ENCODE measurements at regions not wholly inside any gene's neighbourhood (a gene's known extent, or its start where the extent isn't known, plus 50 kb on each side); places are given as distances from the start of the nearest gene placed in this dataset.

DNA sequence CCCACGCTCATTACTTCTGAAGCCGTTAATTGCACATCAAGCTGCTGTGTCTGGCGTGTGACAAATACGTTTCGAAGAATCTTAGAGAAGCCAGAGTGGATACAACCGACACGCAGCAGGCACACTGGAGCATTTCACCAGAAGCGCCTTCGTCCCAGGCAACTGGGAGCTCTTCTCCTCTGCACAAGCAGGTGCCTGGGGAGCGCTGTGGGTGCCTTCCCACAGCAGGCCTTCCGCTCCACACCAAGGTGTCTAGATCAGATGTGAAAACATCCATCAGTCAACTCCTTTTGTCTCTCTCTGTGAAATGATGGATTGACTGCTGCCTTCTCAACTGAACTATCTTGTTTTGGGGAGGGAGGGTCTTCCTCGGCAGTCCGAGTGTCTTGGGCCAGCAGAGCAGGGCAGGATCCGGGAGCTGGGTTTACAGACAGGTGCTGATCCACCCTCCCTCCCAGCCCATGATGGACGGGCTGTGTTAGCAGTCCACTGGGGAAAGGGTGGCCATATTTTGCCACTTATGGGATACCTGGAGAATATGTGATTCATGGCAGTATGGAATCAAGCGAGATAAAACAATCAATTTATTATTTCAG, 326.3 kb downstream of the TCERG1L start:
- no peak for DNase-seq

DNA sequence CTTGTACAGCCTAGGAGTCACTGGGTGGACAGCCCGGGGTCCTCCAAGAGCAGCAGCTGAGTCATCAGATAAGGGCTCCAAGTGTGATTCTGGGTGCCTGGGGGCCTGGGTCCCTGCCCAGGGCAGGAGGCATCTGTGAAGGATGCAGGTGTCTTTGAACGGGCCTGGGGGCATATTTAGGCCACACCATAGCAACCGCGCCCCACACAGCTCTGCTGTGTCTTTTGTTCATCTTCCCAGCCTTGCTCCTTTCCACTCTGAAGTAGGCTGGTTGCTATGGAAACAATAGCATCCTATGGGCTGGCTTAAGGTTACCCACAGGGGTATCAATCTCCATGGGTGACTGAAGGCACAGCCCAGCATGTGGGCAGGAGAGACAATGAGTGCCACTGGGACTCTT, 324.7 kb downstream of the TCERG1L start:
- DNase-seq: no peak

GRCh38 chr10:130987401-130987800, 324.1 kb downstream of the TCERG1L start:
- DNase-seq: no peak

- DNase-seq: no peak
Measured at GRCh38 chr10:130989670-130990232, 321.8 kb downstream of the TCERG1L start.

GRCh38 chr10:130990486-130990885, 321.0 kb downstream of the TCERG1L start:
- DNase-seq: no peak

DNA sequence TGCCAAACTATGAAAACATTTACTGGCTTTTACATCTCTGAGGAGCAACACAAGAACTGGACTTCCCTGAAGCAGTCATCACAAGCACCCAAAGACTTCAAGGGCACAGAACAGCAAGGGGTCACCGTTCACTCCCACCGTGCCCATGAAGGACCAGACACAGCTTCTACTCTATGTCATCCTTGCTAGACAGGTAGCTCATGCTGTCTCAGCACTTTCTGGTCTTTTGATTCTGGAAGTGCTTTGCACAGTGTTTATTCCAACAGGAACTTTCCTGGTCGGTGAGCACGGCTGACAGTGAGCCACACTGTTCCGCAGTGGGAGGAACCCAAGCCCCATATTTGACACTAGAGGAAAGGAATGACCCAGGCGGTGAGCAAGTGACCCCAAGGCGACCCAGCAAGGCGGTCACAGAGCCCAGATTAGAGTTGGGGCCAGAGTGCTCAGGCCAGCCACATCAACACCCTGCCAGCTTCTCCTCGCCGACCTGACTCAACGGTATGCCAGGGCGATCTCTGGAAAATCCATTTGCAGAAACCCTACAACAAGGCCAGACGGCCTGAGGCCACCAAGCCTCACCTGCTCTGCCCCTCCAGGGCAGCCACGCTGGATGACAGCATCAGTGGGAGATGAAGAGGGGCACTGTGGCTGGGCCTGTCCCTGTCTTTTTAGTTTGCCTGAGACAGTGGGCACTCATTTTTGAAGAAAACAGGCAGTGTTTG, 318.6 kb downstream of the TCERG1L start:
- DNase-seq: no peak

GRCh38 chr10:130993612-130994011, 317.9 kb downstream of the TCERG1L start:
- no peak for DNase-seq

- DNase-seq: no peak
Measured at GRCh38 chr10:130994191-130994590, 317.3 kb downstream of the TCERG1L start.

DNA sequence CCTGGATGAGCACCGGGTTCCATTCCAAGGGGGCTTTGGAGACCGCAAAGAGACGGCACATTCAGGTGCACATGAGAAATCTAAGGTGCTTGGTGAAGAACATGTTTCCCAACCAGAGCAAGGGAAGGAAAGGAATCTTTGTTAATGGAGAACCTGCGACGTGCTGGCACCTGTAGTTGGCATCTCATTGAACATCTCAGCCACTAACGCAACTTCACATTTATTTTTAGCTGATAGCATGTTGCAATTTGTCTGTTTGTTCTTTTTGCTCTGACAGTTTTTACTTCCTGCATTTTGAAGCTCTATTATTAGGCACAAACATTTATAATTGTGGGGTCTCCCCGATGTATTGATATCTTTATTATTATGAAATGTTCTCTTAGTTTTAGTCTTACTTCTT, 316.7 kb downstream of the TCERG1L start:
- DNase-seq: no peak

DNA sequence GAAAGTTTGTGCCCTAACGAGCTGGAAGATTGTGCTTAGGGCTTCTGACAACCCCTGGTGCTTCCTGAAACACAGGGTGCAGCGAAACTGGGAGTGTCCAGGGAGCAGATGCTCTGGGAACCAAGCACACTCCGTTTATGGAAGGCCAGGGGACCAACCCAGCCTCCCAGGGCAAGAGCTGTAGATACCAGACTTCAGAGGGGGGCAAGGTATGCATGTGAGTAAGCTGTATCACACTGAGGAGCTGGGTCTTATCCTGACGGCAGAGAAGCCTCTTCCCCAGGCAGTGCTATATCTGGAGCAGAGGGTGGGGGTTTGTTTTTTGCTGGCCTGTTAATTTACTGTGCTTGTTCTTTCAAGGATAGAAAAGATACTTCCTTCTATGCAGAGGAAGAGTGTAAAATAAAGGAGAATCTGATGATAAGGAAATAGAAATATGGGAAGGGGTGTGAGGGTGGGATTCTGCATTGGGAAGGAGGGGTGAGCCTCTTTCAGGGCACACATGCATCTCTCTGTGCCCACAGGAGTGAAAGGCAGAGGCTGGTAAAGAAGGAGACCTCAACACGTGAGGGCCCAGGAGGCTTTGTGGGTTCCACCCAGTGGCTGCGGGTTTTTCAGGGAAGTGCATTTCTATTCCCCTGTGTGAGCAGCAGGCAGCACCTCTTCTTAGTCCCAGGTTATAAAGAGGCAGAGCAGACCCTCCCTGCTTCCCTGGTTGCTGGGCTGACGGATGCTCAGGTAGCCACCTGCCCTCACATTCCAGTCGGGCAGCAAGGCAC, 314.1 kb downstream of the TCERG1L start:
- DNase-seq: no peak

GRCh38 chr10:130998046-130998435, 313.5 kb downstream of the TCERG1L start:
- DNase-seq: no peak

GRCh38 chr10:130998642-130999041, 312.9 kb downstream of the TCERG1L start:
- DNase-seq: no peak

DNA sequence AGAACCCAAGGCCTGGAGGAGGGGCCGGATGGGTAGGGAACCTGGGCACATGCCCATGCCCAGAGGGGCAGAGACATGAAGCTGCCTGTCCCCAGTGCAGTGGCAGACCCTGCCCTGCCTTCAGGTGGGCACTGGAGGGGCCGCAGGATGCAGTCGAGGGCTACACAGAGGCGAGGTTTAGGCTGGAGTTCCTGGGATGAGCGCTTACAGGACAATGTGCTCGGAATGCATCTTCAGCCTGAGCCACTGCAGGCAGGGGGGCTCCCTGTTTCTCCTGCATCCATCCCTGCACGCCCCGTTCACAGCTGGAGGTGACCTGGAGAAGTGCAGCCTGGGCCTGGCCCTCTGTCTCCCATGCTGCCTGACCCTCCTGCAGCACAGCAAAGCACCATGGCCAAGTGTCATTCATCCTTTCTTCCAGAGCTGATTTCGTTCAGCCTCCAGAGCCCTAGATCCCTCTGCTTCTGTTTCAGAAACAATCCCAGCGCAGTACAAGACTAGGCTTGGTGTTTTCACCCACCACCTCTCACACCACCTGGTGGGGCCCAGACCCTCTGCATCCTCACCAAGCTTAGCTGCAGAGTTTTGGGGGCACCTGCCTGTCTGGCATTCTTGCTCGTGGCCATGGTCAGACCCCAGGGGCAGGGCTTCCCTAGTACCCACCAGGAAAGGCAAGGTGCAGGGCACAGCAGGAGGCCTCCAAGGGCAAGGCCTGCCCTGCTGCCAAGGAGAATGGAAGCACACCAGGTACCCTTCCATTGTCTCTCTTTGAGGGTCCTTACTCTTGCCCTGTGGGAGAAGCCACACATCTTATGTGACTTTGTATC, 311.9 kb downstream of the TCERG1L start:
- no peak for DNase-seq

DNA sequence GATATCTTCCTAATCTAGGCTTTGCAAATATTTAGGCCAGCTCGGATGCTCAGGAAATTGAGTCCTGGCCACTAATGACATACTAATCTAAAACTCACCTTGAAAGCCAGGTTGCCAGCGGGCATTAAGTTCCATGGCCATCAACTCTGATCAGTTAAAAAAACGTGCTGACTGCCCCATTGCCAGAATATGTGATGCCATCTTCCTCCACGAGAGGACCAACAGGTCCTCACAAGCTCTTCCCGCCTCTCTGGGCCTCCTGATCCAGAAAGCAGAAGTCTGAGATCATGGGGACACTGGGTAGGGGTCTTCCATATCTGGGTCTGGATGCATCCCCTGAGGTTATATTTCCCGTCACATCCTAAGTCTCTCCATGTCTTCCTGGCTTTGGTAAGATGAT, 311.3 kb downstream of the TCERG1L start:
- no peak for DNase-seq

- no peak for DNase-seq
Measured at GRCh38 chr10:131000743-131001142, 310.8 kb downstream of the TCERG1L start.

DNA sequence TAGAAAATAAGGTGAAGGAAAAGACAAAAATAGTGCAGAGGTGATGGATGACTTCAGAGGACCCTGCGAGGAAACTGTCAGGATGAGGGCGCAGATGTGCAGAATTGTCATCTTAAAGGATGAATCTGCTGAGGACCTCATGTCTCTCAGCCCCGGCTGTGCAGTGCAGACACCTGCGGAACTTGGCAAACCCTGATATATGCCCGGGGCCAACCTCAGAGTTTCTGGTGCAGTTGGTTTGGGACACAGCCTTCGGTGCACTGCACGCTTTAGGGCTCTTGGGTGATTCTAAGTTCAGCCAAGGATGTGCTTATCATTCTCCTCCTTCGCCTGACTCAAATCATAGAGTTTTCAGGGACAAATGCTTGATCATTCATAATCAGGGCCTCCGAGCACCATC, 310.1 kb downstream of the TCERG1L start:
- DNase-seq: no peak

GRCh38 chr10:131002031-131002861, 309.3 kb downstream of the TCERG1L start:
- no peak for DNase-seq

DNA sequence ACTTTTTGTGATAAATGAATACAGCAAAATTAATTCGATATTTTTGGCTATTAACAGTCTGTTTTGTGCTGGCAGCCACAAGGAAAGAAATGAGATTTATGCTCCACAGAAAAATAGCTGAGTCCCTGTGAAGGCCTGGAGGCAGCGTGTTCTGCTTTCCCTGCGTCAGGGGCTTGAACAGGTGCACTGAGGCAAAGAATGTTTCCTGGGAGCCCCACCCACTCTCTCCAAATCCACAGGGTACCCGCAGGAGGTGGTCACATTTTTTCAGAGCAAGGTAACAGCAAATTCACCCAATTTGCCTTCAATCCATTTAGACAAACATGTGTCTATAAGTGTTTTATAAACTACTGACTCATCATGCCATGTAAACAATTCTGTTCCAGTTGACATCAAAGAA, 308.1 kb downstream of the TCERG1L start:
- no peak for DNase-seq

GRCh38 chr10:131004276-131004675, 307.2 kb downstream of the TCERG1L start:
- no peak for DNase-seq

GRCh38 chr10:131006458-131007256, 304.9 kb downstream of the TCERG1L start:
- no peak for DNase-seq

DNA sequence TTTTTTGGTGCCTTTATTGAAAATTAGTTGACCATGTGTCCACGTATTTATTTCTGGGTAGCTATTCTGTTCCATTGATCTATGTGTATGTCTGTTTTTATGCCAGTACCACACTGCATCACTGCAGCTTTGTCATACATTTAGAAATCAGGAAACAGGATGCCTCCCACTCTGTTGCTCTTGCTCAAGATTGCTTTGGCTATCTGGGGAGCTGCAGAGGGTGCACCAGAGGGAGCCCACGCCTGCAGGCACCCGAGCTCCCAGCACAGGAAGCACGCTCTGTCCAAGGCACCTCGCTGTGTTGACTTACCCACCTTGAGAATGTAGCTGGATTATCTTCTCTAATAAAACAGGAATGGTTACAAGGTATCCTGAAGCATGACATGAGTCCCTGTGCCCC, 301.7 kb downstream of the TCERG1L start:
- DNase-seq: no peak

Data from T-helper 9 cell (primary cell).